Transverse colon (tissue), 4 donors: ENCODE measurements at regions not wholly inside any gene's neighbourhood (a gene's known extent, or its start where the extent isn't known, plus 50 kb on each side); places are given as distances from the start of the nearest gene placed in this dataset.

ENCODE experiments used
- CTCF ChIP-seq, 5 experiments: fragments of 200-600 bp in 3 of 5; fragments of 450-650 bp in 2 of 5; sonication (generic) in 3 of 5; IDR thresholded peaks; 1 replicate in 2 of 5; 2 replicates in 3 of 5; pipeline ENCODE4 v1.5.1; 2016 to 2017; ENCODE audit warnings: antibody characterized with exemption in 5 of 5, inconsistent platforms in 3 of 5, mild to moderate bottlenecking in 2 of 5, moderate library complexity in 1 of 5
- POLR2A ChIP-seq: fragments of 450-650 bp; IDR thresholded peaks from one replicate; pipeline ENCODE4 v1.6.1; 2016; ENCODE audit warnings: antibody characterized with exemption, mild to moderate bottlenecking, moderate library complexity
- POLR2AphosphoS5 ChIP-seq, 3 donors: sonication (generic); formaldehyde crosslinking; IDR thresholded peaks; one replicate each; pipeline ENCODE4 v1.6.1; 2016; ENCODE audit warnings: antibody characterized with exemption in 3 of 3

- TF ChIP-seq CTCF (IDR thresholded peaks at IDR 0.05), result no peak
- TF ChIP-seq POLR2AphosphoS5 (IDR thresholded peaks at IDR 0.05), result no peak
- TF ChIP-seq POLR2A, result no peak
These were observed 148.9 kb downstream of the IL20RB start for GRCh38 chr3:137106612-137107240.
